ENCODE measurements at regions not wholly inside any gene's neighbourhood (a gene's known extent, or its start where the extent isn't known, plus 50 kb on each side); places are given as distances from the start of the nearest gene placed in this dataset.

GRCh38 chr3:135694142-135694541 lies 271.4 kb upstream of the PPP2R3A start:
- Histone ChIP-seq H3K9me3 (ENCODE audit: insufficient read depth, low read depth, low read length) (no peaks in the 10 kb centered on the region), H3K27ac (ENCODE audit: low read length) (no peak overlapping the region), H3K4me1 (ENCODE audit: insufficient read depth, low read length) (0 out of 2 replicates have a peak, but pooled peaks cover 5% of the 10 kb centered on the region), H3K27me3 (ENCODE audit: insufficient read depth, low read length) (no peaks in the 10 kb centered on the region), H3K4me3 (ENCODE audit: low read length) (no peak overlapping the region), H3K9ac (ENCODE audit: low read depth, low read length) (no peak overlapping the region), H3K36me3 (ENCODE audit: insufficient read depth, low read depth, low read length) (no peaks in the 10 kb centered on the region)

DNA sequence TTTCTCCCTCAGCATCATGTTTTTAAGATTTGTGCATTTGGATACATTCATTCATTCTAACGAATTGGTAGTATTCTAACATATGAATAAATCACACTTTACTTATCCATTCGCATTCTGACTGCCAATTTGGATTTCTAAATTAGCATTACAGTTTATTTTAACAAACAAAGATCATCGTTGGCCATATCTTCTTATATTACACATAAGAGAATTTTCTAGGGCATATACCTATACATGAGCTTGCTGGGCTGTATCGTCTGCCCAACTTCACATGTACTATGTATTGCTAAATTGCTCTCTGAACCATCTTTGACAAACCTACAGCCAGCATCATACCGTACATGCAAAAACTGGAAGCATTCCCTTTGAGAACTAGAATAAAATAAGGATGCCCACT lies 265.8 kb upstream of the PPP2R3A start:
- Histone ChIP-seq H3K9me3 (ENCODE audit: insufficient read depth, low read depth, low read length) (no peaks in the 10 kb centered on the region), H3K4me1 (ENCODE audit: insufficient read depth, low read length) (no peaks in the 10 kb centered on the region), H3K27ac (ENCODE audit: low read length) (no peak overlapping the region), H3K36me3 (ENCODE audit: insufficient read depth, low read depth, low read length) (no peaks in the 10 kb centered on the region), H3K27me3 (ENCODE audit: insufficient read depth, low read length) (no peaks in the 10 kb centered on the region), H3K9ac (ENCODE audit: low read depth, low read length) (no peak overlapping the region), H3K4me3 (ENCODE audit: low read length) (no peak overlapping the region)

- H3K27me3 ChIP-seq (ENCODE audit: insufficient read depth, low read length) = no peaks in the 10 kb centered on the region
- no peaks in the 10 kb centered on the region for H3K4me1 ChIP-seq (ENCODE audit: insufficient read depth, low read length)
- no peak overlapping the region for H3K27ac ChIP-seq (ENCODE audit: low read length)
- H3K9me3 ChIP-seq (ENCODE audit: insufficient read depth, low read depth, low read length) = no peaks in the 10 kb centered on the region
- no peak overlapping the region for H3K4me3 ChIP-seq (ENCODE audit: low read length)
- no peaks in the 10 kb centered on the region for H3K36me3 ChIP-seq (ENCODE audit: insufficient read depth, low read depth, low read length)
- H3K9ac ChIP-seq (ENCODE audit: low read depth, low read length) = no peak overlapping the region
These were observed 258.7 kb upstream of the PPP2R3A start for GRCh38 chr3:135706758-135707375.

GRCh38 chr3:135719449-135719848 lies 246.1 kb upstream of the PPP2R3A start:
- Histone ChIP-seq H3K9ac (ENCODE audit: low read depth, low read length) (no peak overlapping the region), H3K27ac (ENCODE audit: low read length) (no peak overlapping the region), H3K36me3 (ENCODE audit: insufficient read depth, low read depth, low read length) (no peaks in the 10 kb centered on the region), H3K27me3 (ENCODE audit: insufficient read depth, low read length) (no peaks in the 10 kb centered on the region), H3K4me3 (ENCODE audit: low read length) (no peak overlapping the region), H3K9me3 (ENCODE audit: insufficient read depth, low read depth, low read length) (no peaks in the 10 kb centered on the region), H3K4me1 (ENCODE audit: insufficient read depth, low read length) (peaks cover 13% of the 10 kb centered on the region; the same call in 1 of the 2 replicates)

DNA sequence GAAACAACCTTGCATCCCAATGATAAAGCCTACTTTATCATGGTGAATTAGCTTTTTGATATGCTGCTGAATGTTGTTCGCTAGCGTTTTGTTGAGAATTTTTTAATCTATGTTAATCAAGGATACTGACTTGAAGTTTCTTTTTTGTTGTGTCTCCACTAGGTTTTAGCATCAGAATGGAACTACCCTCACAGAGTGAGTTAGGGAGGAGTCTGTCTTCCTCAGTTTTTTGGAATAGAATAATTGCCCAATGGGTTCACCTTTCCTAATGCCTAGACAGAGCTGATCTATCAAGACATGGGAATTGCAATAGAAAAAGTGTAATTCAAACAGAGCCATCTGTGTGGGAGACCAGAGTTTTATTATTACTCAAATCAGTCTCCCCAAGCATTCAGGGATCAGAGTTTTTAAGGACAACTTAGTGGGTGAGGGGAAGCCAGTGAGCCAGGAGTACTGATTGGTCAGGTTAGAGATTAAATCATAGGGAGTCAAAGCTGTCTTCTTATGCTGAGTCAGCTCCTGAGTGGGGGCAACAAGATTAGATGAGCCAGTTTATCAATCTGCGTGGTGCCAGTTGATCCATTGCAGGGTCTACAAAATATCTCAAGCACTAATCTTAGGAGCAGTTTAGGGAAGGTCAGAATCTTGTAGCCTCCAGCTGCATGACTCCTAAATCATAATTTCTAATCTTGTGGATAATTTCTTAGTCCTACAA lies 237.4 kb upstream of the PPP2R3A start:
- Histone ChIP-seq H3K27me3 (ENCODE audit: insufficient read depth, low read length) (no peaks in the 10 kb centered on the region), H3K9me3 (ENCODE audit: insufficient read depth, low read depth, low read length) (peaks cover 36% of the 10 kb centered on the region), H3K4me1 (ENCODE audit: insufficient read depth, low read length) (no peaks in the 10 kb centered on the region), H3K4me3 (ENCODE audit: low read length) (peak overlapping the region; percentile 13; the same call in 1 of the 2 replicates), H3K27ac (ENCODE audit: low read length) (no peak overlapping the region), H3K9ac (ENCODE audit: low read depth, low read length) (no peak overlapping the region), H3K36me3 (ENCODE audit: insufficient read depth, low read depth, low read length) (no peaks in the 10 kb centered on the region)

- no peaks in the 10 kb centered on the region for H3K27me3 ChIP-seq (ENCODE audit: insufficient read depth, low read length)
- no peaks in the 10 kb centered on the region for H3K4me1 ChIP-seq (ENCODE audit: insufficient read depth, low read length)
- peaks cover 22% of the 10 kb centered on the region; the same call in 1 of the 2 replicates for H3K9me3 ChIP-seq (ENCODE audit: insufficient read depth, low read depth, low read length)
- no peak overlapping the region for H3K9ac ChIP-seq (ENCODE audit: low read depth, low read length)
- H3K36me3 ChIP-seq (ENCODE audit: insufficient read depth, low read depth, low read length) = no peaks in the 10 kb centered on the region
- H3K4me3 ChIP-seq (ENCODE audit: low read length) = no peak overlapping the region
- H3K27ac ChIP-seq (ENCODE audit: low read length) = no peak overlapping the region
These were observed 234.0 kb upstream of the PPP2R3A start for GRCh38 chr3:135731546-135731945.

- no peak overlapping the region for H3K4me3 ChIP-seq (ENCODE audit: low read length)
- no peaks in the 10 kb centered on the region for H3K4me1 ChIP-seq (ENCODE audit: insufficient read depth, low read length)
- H3K36me3 ChIP-seq (ENCODE audit: insufficient read depth, low read depth, low read length) = no peaks in the 10 kb centered on the region
- H3K9me3 ChIP-seq (ENCODE audit: insufficient read depth, low read depth, low read length) = no peaks in the 10 kb centered on the region
- H3K9ac ChIP-seq (ENCODE audit: low read depth, low read length) = no peak overlapping the region
- H3K27me3 ChIP-seq (ENCODE audit: insufficient read depth, low read length) = no peaks in the 10 kb centered on the region
- H3K27ac ChIP-seq (ENCODE audit: low read length) = no peak overlapping the region
These were observed 228.8 kb upstream of the PPP2R3A start for GRCh38 chr3:135736740-135737139.

- Histone ChIP-seq H3K4me1 (ENCODE audit: insufficient read depth, low read length) (no peaks in the 10 kb centered on the region), H3K4me3 (ENCODE audit: low read length) (no peak overlapping the region), H3K9ac (ENCODE audit: low read depth, low read length) (no peak overlapping the region)
These were observed 225.7 kb upstream of the PPP2R3A start for GRCh38 chr3:135739779-135740178.

GRCh38 chr3:135740211-135740610 lies 225.3 kb upstream of the PPP2R3A start:
- H3K36me3 ChIP-seq (ENCODE audit: insufficient read depth, low read depth, low read length) = no peaks in the 10 kb centered on the region
- no peak overlapping the region for H3K4me3 ChIP-seq (ENCODE audit: low read length)
- no peak overlapping the region for H3K9ac ChIP-seq (ENCODE audit: low read depth, low read length)

More at GRCh38 chr3:135739779-135740178, 225.7 kb upstream of the PPP2R3A start:
- H3K27me3 ChIP-seq (ENCODE audit: insufficient read depth, low read length) = no peaks in the 10 kb centered on the region
- no peaks in the 10 kb centered on the region for H3K36me3 ChIP-seq (ENCODE audit: insufficient read depth, low read depth, low read length)
- no peak overlapping the region for H3K27ac ChIP-seq (ENCODE audit: low read length)
- no peaks in the 10 kb centered on the region for H3K9me3 ChIP-seq (ENCODE audit: insufficient read depth, low read depth, low read length)

GRCh38 chr3:135740751-135741150 lies 224.8 kb upstream of the PPP2R3A start:
- no peaks in the 10 kb centered on the region for H3K27me3 ChIP-seq (ENCODE audit: insufficient read depth, low read length)
- no peaks in the 10 kb centered on the region for H3K4me1 ChIP-seq (ENCODE audit: insufficient read depth, low read length)
- no peaks in the 10 kb centered on the region for H3K36me3 ChIP-seq (ENCODE audit: insufficient read depth, low read depth, low read length)
- no peaks in the 10 kb centered on the region for H3K9me3 ChIP-seq (ENCODE audit: insufficient read depth, low read depth, low read length)
- no peak overlapping the region for H3K9ac ChIP-seq (ENCODE audit: low read depth, low read length)
- H3K4me3 ChIP-seq (ENCODE audit: low read length) = no peak overlapping the region
- H3K27ac ChIP-seq (ENCODE audit: low read length) = no peak overlapping the region

More at GRCh38 chr3:135740211-135740610, 225.3 kb upstream of the PPP2R3A start:
- Histone ChIP-seq H3K9me3 (ENCODE audit: insufficient read depth, low read depth, low read length) (no peaks in the 10 kb centered on the region), H3K27ac (ENCODE audit: low read length) (no peak overlapping the region), H3K27me3 (ENCODE audit: insufficient read depth, low read length) (no peaks in the 10 kb centered on the region), H3K4me1 (ENCODE audit: insufficient read depth, low read length) (no peaks in the 10 kb centered on the region)

DNA sequence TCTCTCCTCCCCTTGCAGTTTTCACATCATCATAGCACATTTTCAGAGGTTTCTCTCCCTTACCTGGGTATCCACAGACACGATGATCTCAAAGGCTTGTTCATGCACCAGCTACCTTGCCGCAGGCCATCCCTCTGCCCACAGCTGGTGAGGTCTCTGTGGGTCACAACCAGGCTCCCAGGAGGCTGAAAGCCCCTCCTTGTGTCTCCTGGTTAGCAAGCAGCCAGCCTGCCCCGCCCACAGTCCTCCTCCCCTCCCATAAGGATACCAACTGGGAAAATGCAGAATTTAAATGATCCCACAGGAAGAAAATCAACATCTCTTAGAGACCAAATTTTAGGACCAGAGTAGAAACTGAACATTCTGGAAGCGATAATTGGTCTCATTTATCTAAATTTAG lies 213.5 kb upstream of the PPP2R3A start:
- Histone ChIP-seq H3K36me3 (ENCODE audit: insufficient read depth, low read depth, low read length) (no peaks in the 10 kb centered on the region), H3K9ac (ENCODE audit: low read depth, low read length) (no peak overlapping the region), H3K27ac (ENCODE audit: low read length) (no peak overlapping the region), H3K4me1 (ENCODE audit: insufficient read depth, low read length) (no peaks in the 10 kb centered on the region; the same call in 1 of the 2 replicates), H3K9me3 (ENCODE audit: insufficient read depth, low read depth, low read length) (no peaks in the 10 kb centered on the region), H3K27me3 (ENCODE audit: insufficient read depth, low read length) (no peaks in the 10 kb centered on the region), H3K4me3 (ENCODE audit: low read length) (no peak overlapping the region)

- H3K4me1 ChIP-seq (ENCODE audit: insufficient read depth, low read length) = no peaks in the 10 kb centered on the region; the same call in 1 of the 2 replicates
- no peak overlapping the region for H3K9ac ChIP-seq (ENCODE audit: low read depth, low read length)
These were observed 212.7 kb upstream of the PPP2R3A start for GRCh38 chr3:135752851-135753250.

More at GRCh38 chr3:135752851-135753250, 212.7 kb upstream of the PPP2R3A start:
- no peak overlapping the region for H3K4me3 ChIP-seq (ENCODE audit: low read length)
- H3K27ac ChIP-seq (ENCODE audit: low read length) = no peak overlapping the region
- H3K27me3 ChIP-seq (ENCODE audit: insufficient read depth, low read length) = no peaks in the 10 kb centered on the region
- no peaks in the 10 kb centered on the region for H3K9me3 ChIP-seq (ENCODE audit: insufficient read depth, low read depth, low read length)
- H3K36me3 ChIP-seq (ENCODE audit: insufficient read depth, low read depth, low read length) = no peaks in the 10 kb centered on the region

Measured in iPS-20b (cell line).